ENCODE measurements at regions not wholly inside any gene's neighbourhood (a gene's known extent, or its start where the extent isn't known, plus 50 kb on each side); places are given as distances from the start of the nearest gene placed in this dataset.
"Not testable (repeated sequence)": the region's sequence is repeated elsewhere in the genome, so short reads cannot be mapped to it uniquely, and the experiment has no call there.

- no peak overlapping the region for H3K27ac ChIP-seq
- no peak overlapping the region for H3K4me3 ChIP-seq
- no peaks in the 10 kb centered on the region for H3K27me3 ChIP-seq
- ATAC-seq (no peak), DNase-seq (no peak)
- H3K4me1 ChIP-seq = no peaks in the 10 kb centered on the region
- no peaks in the 10 kb centered on the region for H3K9me3 ChIP-seq
- TF ChIP-seq CTCF (IDR thresholded peaks at IDR 0.05) = no peak
- intact Hi-C loops (cut with DNase I) = no loop called here
- no peaks in the 10 kb centered on the region for H3K36me3 ChIP-seq
Measured at GRCh38 chr13:56515441-56515840, 625.3 kb upstream of the PRR20A start.

- no peak for DNase-seq
- Histone ChIP-seq H3K36me3 (no peaks in the 10 kb centered on the region), H3K4me3 (no peak overlapping the region), H3K27ac (no peak overlapping the region), H3K27me3 (no peaks in the 10 kb centered on the region), H3K9me3 (no peaks in the 10 kb centered on the region), H3K4me1 (no peaks in the 10 kb centered on the region)
- TF ChIP-seq CTCF (IDR thresholded peaks at IDR 0.05) = no peak
- ATAC-seq = no peak
- intact Hi-C loops (cut with DNase I) = no loop called here
Measured at GRCh38 chr13:56528040-56528790, 612.5 kb upstream of the PRR20A start.

GRCh38 chr13:56530096-56530495 is 610.6 kb upstream of the PRR20A start:
- H3K36me3 ChIP-seq = no peaks in the 10 kb centered on the region
- no peak for ATAC-seq
- no peaks in the 10 kb centered on the region for H3K9me3 ChIP-seq
- H3K27ac ChIP-seq = no peak overlapping the region
- TF ChIP-seq CTCF (IDR thresholded peaks at IDR 0.05) = no peak
- H3K4me1 ChIP-seq = no peaks in the 10 kb centered on the region
- no peak for DNase-seq
- intact Hi-C loops (cut with DNase I) = no loop called here
- H3K27me3 ChIP-seq = no peaks in the 10 kb centered on the region
- no peak overlapping the region for H3K4me3 ChIP-seq

- H3K36me3 ChIP-seq; intact Hi-C loops (cut with DNase I); ATAC-seq; H3K27ac ChIP-seq; H3K27me3 ChIP-seq; H3K9me3 ChIP-seq; H3K4me3 ChIP-seq; H3K4me1 ChIP-seq; DNase-seq: not testable (repeated sequence)
Measured at GRCh38 chr13:56547921-56548320, 592.8 kb upstream of the PRR20A start.

- Histone ChIP-seq H3K27ac (no peak overlapping the region), H3K9me3 (no peaks in the 10 kb centered on the region), H3K27me3 (no peaks in the 10 kb centered on the region), H3K36me3 (no peaks in the 10 kb centered on the region), H3K4me1 (no peaks in the 10 kb centered on the region), H3K4me3 (no peak overlapping the region)
- ATAC-seq = no peak
- DNase-seq = no peak
- no peak for TF ChIP-seq CTCF (IDR thresholded peaks at IDR 0.05)
- intact Hi-C loops (cut with DNase I) = no loop called here
Measured at GRCh38 chr13:56558698-56559320, 581.9 kb upstream of the PRR20A start.

GRCh38 chr13:56561327-56561726 is 579.4 kb upstream of the PRR20A start:
- Histone ChIP-seq H3K27me3 (no peaks in the 10 kb centered on the region), H3K4me1 (no peaks in the 10 kb centered on the region), H3K27ac (no peak overlapping the region), H3K4me3 (no peak overlapping the region), H3K36me3 (no peaks in the 10 kb centered on the region), H3K9me3 (no peaks in the 10 kb centered on the region)
- DNase-seq = no peak
- no peak for ATAC-seq
- intact Hi-C loops (cut with DNase I) = no loop called here
- no peak for TF ChIP-seq CTCF (IDR thresholded peaks at IDR 0.05)

Data from upper lobe of right lung (tissue), 1 donor.